ENCODE measurements at regions not wholly inside any gene's neighbourhood (a gene's known extent, or its start where the extent isn't known, plus 50 kb on each side); places are given as distances from the start of the nearest gene placed in this dataset.

DNA sequence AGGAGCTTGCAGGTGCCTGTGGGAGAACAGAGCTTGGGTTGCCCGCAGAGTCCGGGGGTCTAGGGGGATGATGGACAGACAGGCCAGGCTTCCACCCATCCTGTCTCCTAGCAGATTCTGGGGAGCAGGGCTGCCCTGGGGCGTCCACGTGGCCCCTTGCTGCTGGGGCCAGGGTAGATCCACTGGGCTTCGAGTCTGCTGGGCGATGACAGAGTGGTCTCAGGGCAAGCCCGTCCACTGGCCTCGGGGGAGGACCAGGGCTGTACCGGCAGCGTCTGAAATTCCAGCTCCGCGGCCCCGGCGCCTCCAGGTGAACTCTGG is 124.2 kb upstream of the IRX4 start:
- TF ChIP-seq, protein P1, sequence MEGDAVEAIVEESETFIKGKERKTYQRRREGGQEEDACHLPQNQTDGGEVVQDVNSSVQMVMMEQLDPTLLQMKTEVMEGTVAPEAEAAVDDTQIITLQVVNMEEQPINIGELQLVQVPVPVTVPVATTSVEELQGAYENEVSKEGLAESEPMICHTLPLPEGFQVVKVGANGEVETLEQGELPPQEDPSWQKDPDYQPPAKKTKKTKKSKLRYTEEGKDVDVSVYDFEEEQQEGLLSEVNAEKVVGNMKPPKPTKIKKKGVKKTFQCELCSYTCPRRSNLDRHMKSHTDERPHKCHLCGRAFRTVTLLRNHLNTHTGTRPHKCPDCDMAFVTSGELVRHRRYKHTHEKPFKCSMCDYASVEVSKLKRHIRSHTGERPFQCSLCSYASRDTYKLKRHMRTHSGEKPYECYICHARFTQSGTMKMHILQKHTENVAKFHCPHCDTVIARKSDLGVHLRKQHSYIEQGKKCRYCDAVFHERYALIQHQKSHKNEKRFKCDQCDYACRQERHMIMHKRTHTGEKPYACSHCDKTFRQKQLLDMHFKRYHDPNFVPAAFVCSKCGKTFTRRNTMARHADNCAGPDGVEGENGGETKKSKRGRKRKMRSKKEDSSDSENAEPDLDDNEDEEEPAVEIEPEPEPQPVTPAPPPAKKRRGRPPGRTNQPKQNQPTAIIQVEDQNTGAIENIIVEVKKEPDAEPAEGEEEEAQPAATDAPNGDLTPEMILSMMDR (IDR thresholded peaks at IDR 0.05), result no peak
- no peak for TF ChIP-seq POLR2AphosphoS5 (IDR thresholded peaks at IDR 0.05)
- no peak for TF ChIP-seq POLR2A (IDR thresholded peaks at IDR 0.05)
